Smooth muscle cell (in vitro differentiated cells): ENCODE measurements at regions not wholly inside any gene's neighbourhood (a gene's known extent, or its start where the extent isn't known, plus 50 kb on each side); places are given as distances from the start of the nearest gene placed in this dataset.
A peak's percentile ranks its signal among the peaks of the same experiment; 100 is the strongest.

ENCODE experiments used
- DNase-seq: peaks from one replicate; lab custom pipeline; 2025; ENCODE audit not compliant: unreplicated experiment; lab: John Stamatoyannopoulos, UW
- H2AFZ ChIP-seq: fragments of 200-600 bp; sonication (generic); 2 replicates; pipeline ENCODE4 v1.6.0; 2016; ENCODE audit warnings: antibody characterized with exemption, low read depth, mild to moderate bottlenecking
- H3F3A ChIP-seq: fragments of 200-600 bp; sonication (generic); 2 replicates; pipeline ENCODE4 v1.6.0; 2017; ENCODE audit warnings: antibody characterized with exemption, low read depth
- H3K27ac ChIP-seq: fragments of 200-600 bp; sonication (generic); 2 replicates; pipeline ENCODE4 v1.5.1; 2016; ENCODE audit warnings: low read depth, mild to moderate bottlenecking
- H3K27me3 ChIP-seq: fragments of 200-600 bp; sonication (generic); 2 replicates; pipeline ENCODE4 v1.6.1; 2016; ENCODE audit warnings: low read depth, mild to moderate bottlenecking
- H3K36me3 ChIP-seq: fragments of 200-600 bp; sonication (generic); 2 replicates; pipeline ENCODE4 v1.5.1; 2016; ENCODE audit warnings: low read depth
- H3K4me1 ChIP-seq: fragments of 200-600 bp; sonication (generic); 2 replicates; pipeline ENCODE4 v1.5.1; 2016; ENCODE audit warnings: low read depth
- H3K4me2 ChIP-seq: fragments of 200-600 bp; sonication (generic); 2 replicates; pipeline ENCODE4 v1.6.0; 2016; ENCODE audit warnings: mild to moderate bottlenecking
- H3K4me3 ChIP-seq: fragments of 200-600 bp; sonication (generic); 2 replicates; pipeline ENCODE4 v1.5.1; 2016; ENCODE audit warnings: mild to moderate bottlenecking
- H3K79me2 ChIP-seq: fragments of 200-600 bp; sonication (generic); 2 replicates; pipeline ENCODE4 v1.6.0; 2016; ENCODE audit warnings: low read depth, mild to moderate bottlenecking
- H3K9ac ChIP-seq: fragments of 200-600 bp; sonication (generic); 2 replicates; pipeline ENCODE4 v1.6.0; 2016; ENCODE audit warnings: low read depth
- H3K9me3 ChIP-seq: fragments of 200-600 bp; sonication (generic); replicated peaks from 2 replicates; pipeline ENCODE4 v1.5.1; 2016; ENCODE audit warnings: low read depth
- H4K20me1 ChIP-seq: fragments of 200-600 bp; sonication (generic); 2 replicates; pipeline ENCODE4 v1.6.0; 2016; ENCODE audit warnings: low read depth
- CTCF ChIP-seq: fragments of 200-600 bp; sonication (generic); IDR thresholded peaks from 2 replicates; pipeline ENCODE4 v1.5.1; 2017; ENCODE audit warnings: borderline replicate concordance, mild to moderate bottlenecking, antibody characterized with exemption; ENCODE audit not compliant: insufficient read depth, poor library complexity, severe bottlenecking
- WGBS: methylation state at CpG from one replicate; pipeline ENCODE4 v1.1.7; 2016; ENCODE audit warnings: low lambda C conversion rate; 5-methylcytosine and 5-hydroxymethylcytosine counted together

GRCh38 chr7:30222515-30223215 lies 61.7 kb upstream of the ZNRF2 start:
- Histone ChIP-seq H2AFZ (no peak overlapping the region), H3K4me1 (peaks cover 23% of the 10 kb centered on the region), H4K20me1 (peaks cover 10% of the 10 kb centered on the region), H3K27me3 (no peaks in the 10 kb centered on the region), H3K79me2 (no peaks in the 10 kb centered on the region), H3K36me3 (no peaks in the 10 kb centered on the region), H3F3A (peaks cover 15% of the 10 kb centered on the region), H3K9ac (no peak overlapping the region), H3K4me2 (no peak overlapping the region), H3K9me3 (no peaks in the 10 kb centered on the region), H3K27ac (no peak overlapping the region), H3K4me3 (no peak overlapping the region)
- WGBS, result 88% methylated on average over 8 of the region's 8 CpGs
- no peak for TF ChIP-seq CTCF
- no peak for DNase-seq

GRCh38 chr7:30223896-30224295 lies 60.5 kb upstream of the ZNRF2 start:
- Histone ChIP-seq H3K4me1 (peaks cover 23% of the 10 kb centered on the region), H4K20me1 (peaks cover 10% of the 10 kb centered on the region), H3K27ac (peak overlapping the region; percentile 89), H2AFZ (no peak overlapping the region), H3F3A (peaks cover 15% of the 10 kb centered on the region), H3K9ac (no peak overlapping the region), H3K4me3 (no peak overlapping the region), H3K4me2 (peak overlapping the region; percentile 19), H3K79me2 (no peaks in the 10 kb centered on the region), H3K9me3 (no peaks in the 10 kb centered on the region), H3K36me3 (no peaks in the 10 kb centered on the region), H3K27me3 (no peaks in the 10 kb centered on the region)
- no peak for DNase-seq
- WGBS, result 92% methylated on average over 2 of the region's 2 CpGs
- TF ChIP-seq CTCF, result no peak

GRCh38 chr7:30224511-30225062 lies 59.8 kb upstream of the ZNRF2 start:
- Histone ChIP-seq H3K27ac (peak overlapping the region; percentile 89), H3K9ac (peak overlapping the region; percentile 17), H3K4me3 (no peak overlapping the region), H4K20me1 (peaks cover 10% of the 10 kb centered on the region), H3K4me1 (peaks cover 23% of the 10 kb centered on the region), H2AFZ (no peak overlapping the region), H3K9me3 (no peaks in the 10 kb centered on the region), H3K36me3 (no peaks in the 10 kb centered on the region), H3K4me2 (peak overlapping the region; percentile 78), H3F3A (peaks cover 15% of the 10 kb centered on the region), H3K79me2 (no peaks in the 10 kb centered on the region), H3K27me3 (no peaks in the 10 kb centered on the region)
- TF ChIP-seq CTCF, result no peak
- DNase-seq, result no peak
- WGBS, result 19% methylated on average over 3 of the region's 3 CpGs
